Keratinocyte (primary cell): ENCODE measurements at regions not wholly inside any gene's neighbourhood (a gene's known extent, or its start where the extent isn't known, plus 50 kb on each side); places are given as distances from the start of the nearest gene placed in this dataset.

Experiments used
- DNase-seq: peaks from one replicate; pipeline ENCODE4 v3.0.0-alpha.2; 2011; ENCODE audit warnings: low read depth, missing footprints, low spot score
- FAIRE-seq: peaks from 2 replicates; lab custom pipeline; 2011; peaks lifted over from hg19 to GRCh38; lab: Jason Lieb, UNC
- H2AFZ ChIP-seq: 2 replicates; pipeline ENCODE4 v1.6.0; 2012; ENCODE audit warnings: low read length, control low read depth, inconsistent platforms; ENCODE audit not compliant: control insufficient read depth
- H3K27ac ChIP-seq: 2 replicates; pipeline ENCODE4 v1.5.1; 2011; ENCODE audit warnings: low read length; ENCODE audit not compliant: control insufficient read depth, insufficient read depth
- H3K27me3 ChIP-seq: 3 replicates; pipeline ENCODE4 v1.6.0; 2011; ENCODE audit warnings: low read length; ENCODE audit not compliant: control insufficient read depth, insufficient read depth; ENCODE audit errors: extremely low read depth
- H3K36me3 ChIP-seq, 2 experiments: 2 replicates in 1 of 2; 3 replicates in 1 of 2; pipeline ENCODE4 v1.5.1; 2011; ENCODE audit warnings: low read length in 2 of 2, mild to moderate bottlenecking in 1 of 2; ENCODE audit not compliant: control insufficient read depth in 2 of 2, insufficient read depth in 2 of 2; ENCODE audit errors: extremely low read depth in 1 of 2
- H3K4me1 ChIP-seq: 3 replicates; pipeline ENCODE4 v1.5.1; 2011; ENCODE audit warnings: low read length; ENCODE audit not compliant: control insufficient read depth, insufficient read depth; ENCODE audit errors: extremely low read depth
- H3K4me2 ChIP-seq: 3 replicates; pipeline ENCODE4 v1.6.0; 2011; ENCODE audit warnings: low read depth, low read length; ENCODE audit not compliant: control insufficient read depth, insufficient read depth; ENCODE audit errors: extremely low read depth
- H3K4me3 ChIP-seq, 3 experiments: fragments of 200-600 bp in 1 of 3; sonication (generic) in 1 of 3; 2 replicates in 2 of 3; 3 replicates in 1 of 3; pipeline ENCODE4 v1.5.1; 2011 to 2016; ENCODE audit warnings: low read length in 3 of 3, mild to moderate bottlenecking in 3 of 3, control low read depth in 2 of 3, inconsistent platforms in 1 of 3, low read depth in 1 of 3, mixed read lengths in 1 of 3, mixed run types in 1 of 3, moderate library complexity in 1 of 3; ENCODE audit not compliant: control insufficient read depth in 2 of 3, insufficient read depth in 2 of 3; ENCODE audit errors: extremely low read depth in 1 of 3
- H3K79me2 ChIP-seq: 2 replicates; pipeline ENCODE4 v1.6.0; 2012; ENCODE audit warnings: low read length; ENCODE audit not compliant: control insufficient read depth, insufficient read depth
- H3K9ac ChIP-seq: 3 replicates; pipeline ENCODE4 v1.6.0; 2011; ENCODE audit warnings: low read length; ENCODE audit not compliant: control insufficient read depth, insufficient read depth; ENCODE audit errors: extremely low read depth
- H3K9me1 ChIP-seq: 3 replicates; pipeline ENCODE4 v1.6.0; 2011; ENCODE audit warnings: low read length; ENCODE audit not compliant: control insufficient read depth, insufficient read depth; ENCODE audit errors: extremely low read depth
- H3K9me3 ChIP-seq: 2 replicates; pipeline ENCODE4 v1.5.1; 2012; ENCODE audit warnings: low read depth, low read length; ENCODE audit not compliant: control insufficient read depth
- H4K20me1 ChIP-seq: 3 replicates; pipeline ENCODE4 v1.6.0; 2011; ENCODE audit warnings: low read length; ENCODE audit not compliant: control insufficient read depth, insufficient read depth; ENCODE audit errors: extremely low read depth
- EZH2 ChIP-seq: IDR thresholded peaks from one replicate; pipeline ENCODE4 v1.6.1; 2012; ENCODE audit warnings: inconsistent platforms, mild to moderate bottlenecking, low read length, moderate library complexity
- dilution Hi-C: fragments of 300-500 bp; cut with MboI; formaldehyde crosslinking; loops from one replicate; pipeline ENCODE4 v1.7.0; 2020; ENCODE audit warnings: low sequenced_read_pairs; ENCODE audit not compliant: extremely low pct_ligation_motif_present
- TF ChIP-seq, protein P1 (sequence below), 3 experiments: IDR thresholded peaks in 1 of 3; conservative IDR thresholded peaks in 1 of 3; optimal IDR thresholded peaks in 1 of 3; 2 replicates in 2 of 3; 3 replicates in 1 of 3; pipeline versions ENCODE3 to v1.5.1; 2011; ENCODE audit warnings: low read length in 3 of 3, mild to moderate bottlenecking in 3 of 3, moderate library complexity in 2 of 3, control low read depth in 1 of 3, inconsistent platforms in 1 of 3; ENCODE audit not compliant: insufficient read depth in 2 of 3; ENCODE audit errors: extremely low read depth in 1 of 3

DNA sequence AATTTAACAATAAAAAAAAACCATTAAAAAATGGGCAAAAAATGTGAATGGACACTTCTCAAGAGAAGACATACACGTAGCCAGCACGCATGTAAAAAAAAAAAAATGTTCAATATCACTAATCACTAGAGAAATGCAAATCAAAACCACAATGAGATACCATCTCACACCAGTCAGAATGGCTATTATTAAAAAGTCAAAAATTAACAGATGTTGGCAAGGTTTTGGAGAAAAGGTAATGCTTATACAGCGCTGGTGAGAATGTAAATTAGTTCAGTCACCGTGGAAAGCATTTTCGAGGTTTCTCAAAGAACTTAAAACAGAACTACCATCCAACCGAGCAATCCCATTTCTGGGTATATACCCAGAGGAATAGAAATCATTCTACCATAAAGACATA is 1091.5 kb upstream of the B3GALT2 start:
- no peak for FAIRE-seq
- H3K9me1 ChIP-seq: no peaks in the 10 kb centered on the region
- dilution Hi-C loops: no loop called here

DNA sequence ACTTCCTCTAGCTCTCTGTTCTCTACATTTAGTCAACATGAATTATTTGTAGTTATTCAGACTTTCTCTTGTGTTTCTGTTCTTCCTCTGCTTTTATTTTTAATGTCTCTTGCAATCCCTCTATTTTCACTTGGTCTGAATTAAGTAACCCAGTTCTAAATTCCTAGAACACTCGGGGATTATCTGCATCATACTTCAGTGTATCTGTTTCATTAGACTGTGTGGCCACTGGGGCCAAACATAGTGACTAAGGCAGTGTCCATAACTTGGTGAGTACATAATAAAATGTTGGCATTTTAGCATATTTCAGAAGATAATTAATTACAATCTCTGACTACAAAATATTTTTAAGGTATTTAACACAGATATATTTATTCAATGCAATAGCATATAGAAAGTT is 1087.2 kb upstream of the B3GALT2 start:
- Histone ChIP-seq H3K9ac (no peak overlapping the region), H3K4me2 (no peak overlapping the region), H3K4me3 (no peak overlapping the region), H3K4me1 (no peaks in the 10 kb centered on the region), H3K9me1 (no peaks in the 10 kb centered on the region), H3K27ac (no peak overlapping the region), H3K9me3 (no peaks in the 10 kb centered on the region), H3K36me3 (no peaks in the 10 kb centered on the region), H4K20me1 (no peaks in the 10 kb centered on the region), H3K27me3 (no peaks in the 10 kb centered on the region), H2AFZ (no peak overlapping the region), H3K79me2 (no peaks in the 10 kb centered on the region)
- no peak for TF ChIP-seq EZH2
- TF ChIP-seq, protein P1, sequence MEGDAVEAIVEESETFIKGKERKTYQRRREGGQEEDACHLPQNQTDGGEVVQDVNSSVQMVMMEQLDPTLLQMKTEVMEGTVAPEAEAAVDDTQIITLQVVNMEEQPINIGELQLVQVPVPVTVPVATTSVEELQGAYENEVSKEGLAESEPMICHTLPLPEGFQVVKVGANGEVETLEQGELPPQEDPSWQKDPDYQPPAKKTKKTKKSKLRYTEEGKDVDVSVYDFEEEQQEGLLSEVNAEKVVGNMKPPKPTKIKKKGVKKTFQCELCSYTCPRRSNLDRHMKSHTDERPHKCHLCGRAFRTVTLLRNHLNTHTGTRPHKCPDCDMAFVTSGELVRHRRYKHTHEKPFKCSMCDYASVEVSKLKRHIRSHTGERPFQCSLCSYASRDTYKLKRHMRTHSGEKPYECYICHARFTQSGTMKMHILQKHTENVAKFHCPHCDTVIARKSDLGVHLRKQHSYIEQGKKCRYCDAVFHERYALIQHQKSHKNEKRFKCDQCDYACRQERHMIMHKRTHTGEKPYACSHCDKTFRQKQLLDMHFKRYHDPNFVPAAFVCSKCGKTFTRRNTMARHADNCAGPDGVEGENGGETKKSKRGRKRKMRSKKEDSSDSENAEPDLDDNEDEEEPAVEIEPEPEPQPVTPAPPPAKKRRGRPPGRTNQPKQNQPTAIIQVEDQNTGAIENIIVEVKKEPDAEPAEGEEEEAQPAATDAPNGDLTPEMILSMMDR (optimal IDR thresholded peaks at IDR 0.05 in 1 of 3, IDR thresholded peaks at IDR 0.05 in 1 of 3, conservative IDR thresholded peaks at IDR 0.05 in 1 of 3; ENCODE audit: extremely low read depth in 1 of 3, insufficient read depth in 2 of 3, low read length in 3 of 3): no peak
- no peak for FAIRE-seq
- dilution Hi-C loops: no loop called here
- no peak for DNase-seq

More for the DNA sequence above, 1091.5 kb upstream of the B3GALT2 start:
- Histone ChIP-seq H3K27me3 (no peaks in the 10 kb centered on the region), H3K9me3 (no peaks in the 10 kb centered on the region), H4K20me1 (no peaks in the 10 kb centered on the region), H3K9ac (no peak overlapping the region), H3K36me3 (no peaks in the 10 kb centered on the region), H3K4me1 (no peaks in the 10 kb centered on the region), H3K27ac (no peak overlapping the region), H3K4me2 (no peak overlapping the region), H3K4me3 (no peak overlapping the region), H3K79me2 (no peaks in the 10 kb centered on the region), H2AFZ (no peak overlapping the region)
- TF ChIP-seq EZH2: no peak
- TF ChIP-seq, protein P1 (optimal IDR thresholded peaks at IDR 0.05 in 1 of 3, IDR thresholded peaks at IDR 0.05 in 1 of 3, conservative IDR thresholded peaks at IDR 0.05 in 1 of 3; ENCODE audit: extremely low read depth in 1 of 3, insufficient read depth in 2 of 3, low read length in 3 of 3): no peak
- DNase-seq: no peak
